Adrenal gland (tissue), 9 donors: ENCODE measurements at regions not wholly inside any gene's neighbourhood (a gene's known extent, or its start where the extent isn't known, plus 50 kb on each side); places are given as distances from the start of the nearest gene placed in this dataset.
"Not testable (repeated sequence)": the region's sequence is repeated elsewhere in the genome, so short reads cannot be mapped to it uniquely, and the experiment has no call there.

ENCODE experiments used
- DNase-seq, 7 donors: peaks; one replicate each; pipeline ENCODE4 v3.0.0-alpha.2; 2019 to 2020
- H3K27ac ChIP-seq, 5 donors: fragments of 200-600 bp; sonication (generic) in 4 of 5; 1 replicate in 3 of 5; 2 replicates in 2 of 5; pipeline versions ENCODE4 v1.5.1 to v1.8.0; 2016 to 2020; ENCODE audit warnings: mild to moderate bottlenecking in 1 of 5
- H3K27me3 ChIP-seq: fragments of 200-600 bp; 2 replicates; pipeline ENCODE4 v1.8.0; 2021
- H3K36me3 ChIP-seq, 2 donors: fragments of 200-600 bp; replicated peaks in 1 of 2; 1 replicate in 1 of 2; 2 replicates in 1 of 2; pipeline versions ENCODE4 v1.5.1 to v1.8.0; 2018 to 2022
- H3K4me1 ChIP-seq, 2 donors: fragments of 200-600 bp; replicated peaks in 1 of 2; 1 replicate in 1 of 2; 2 replicates in 1 of 2; pipeline versions ENCODE4 v1.5.1 to v1.8.0; 2018 to 2021
- H3K4me3 ChIP-seq, 4 donors: fragments of 200-600 bp; sonication (generic) in 3 of 4; one replicate each; pipeline ENCODE4 v1.5.1; 2016 to 2018
- H3K9me3 ChIP-seq, 3 donors: fragments of 200-600 bp; sonication (generic) in 1 of 3; replicated peaks in 1 of 3; 1 replicate in 2 of 3; 2 replicates in 1 of 3; pipeline versions ENCODE4 v1.5.1 to v1.8.0; 2016 to 2021
- CTCF ChIP-seq, 6 experiments: fragments of 450-650 bp in 4 of 6; fragments of 200-600 bp in 2 of 6; sonication (generic) in 1 of 6; IDR thresholded peaks; 1 replicate in 5 of 6; 2 replicates in 1 of 6; pipeline versions ENCODE4 v1.5.1 to v1.8.0; 2016 to 2021; ENCODE audit warnings: antibody characterized with exemption in 6 of 6, mild to moderate bottlenecking in 2 of 6, moderate library complexity in 1 of 6
- POLR2A ChIP-seq, 2 donors: fragments of 450-650 bp; IDR thresholded peaks; one replicate each; pipeline ENCODE4 v1.6.1; 2017; ENCODE audit warnings: antibody characterized with exemption in 2 of 2, mild to moderate bottlenecking in 2 of 2, moderate library complexity in 1 of 2
- WGBS, 4 donors: extraction: QIAGEN DNeasy Blood & Tissue Kit in 2 of 4; methylation state at CpG; one replicate each; pipeline versions ENCODE4 v1.1.5 to v1.1.7; 2013 to 2017; 5-methylcytosine and 5-hydroxymethylcytosine counted together
- intact Hi-C, 2 donors: fragments of 100-400 bp; cut with DNase I; formaldehyde crosslinking; loops; one replicate each; pipeline versions ENCODE4 v1.14.1 to v1.15.0; 2022 to 2023
- donor health status: healthy with polysubstance abuse.
- donor health status: Bipolar disorder and iron deficiency.
- donor health status: DM: yes; HTN: yes; CAD: no.
- donor health status: DM: no; HTN: no; CAD: no.
- donor health status: DM: no; HTN: no; CAD: no.

- TF ChIP-seq CTCF (IDR thresholded peaks at IDR 0.05) (no peak), POLR2A (IDR thresholded peaks at IDR 0.05) (no peak)
- intact Hi-C loops, result no loop called here
Observed at GRCh38 chr14:28999656-29000055, 233.1 kb downstream of the FOXG1 start.

GRCh38 chr14:29005647-29006046 is 239.1 kb downstream of the FOXG1 start:
- Histone ChIP-seq H3K36me3 (no peaks in the 10 kb centered on the region), H3K27ac (no peak overlapping the region), H3K9me3 (no peaks in the 10 kb centered on the region), H3K4me3 (no peak overlapping the region), H3K27me3 (no peaks in the 10 kb centered on the region), H3K4me1 (no peaks in the 10 kb centered on the region)
- no peak for DNase-seq
- 77 to 81% (median 81%) methylated on average over 4 of the region's 4 CpGs for WGBS, 4 donors
- intact Hi-C loops, result no loop called here
- TF ChIP-seq CTCF (IDR thresholded peaks at IDR 0.05) (no peak), POLR2A (IDR thresholded peaks at IDR 0.05) (no peak)

More at GRCh38 chr14:28999656-29000055, 233.1 kb downstream of the FOXG1 start:
- no peak for DNase-seq
- Histone ChIP-seq H3K36me3 (no peaks in the 10 kb centered on the region), H3K9me3 (no peaks in the 10 kb centered on the region), H3K4me3 (no peak overlapping the region), H3K27ac (no peak overlapping the region), H3K27me3 (no peaks in the 10 kb centered on the region), H3K4me1 (no peaks in the 10 kb centered on the region)
- WGBS, 4 donors, result 59 to 70% (median 69%) methylated on average over 1 of the region's 1 CpG

- 40 to 51% (median 43%) methylated on average over 2 of the region's 2 CpGs for WGBS, 4 donors
- Histone ChIP-seq H3K36me3 (no peaks in the 10 kb centered on the region), H3K27me3 (no peaks in the 10 kb centered on the region), H3K4me1 (no peaks in the 10 kb centered on the region), H3K9me3 (no peaks in the 10 kb centered on the region), H3K27ac (no peak overlapping the region), H3K4me3 (no peak overlapping the region)
- TF ChIP-seq POLR2A (IDR thresholded peaks at IDR 0.05) (no peak), CTCF (IDR thresholded peaks at IDR 0.05) (no peak)
- DNase-seq, result no peak
- intact Hi-C loops, result no loop called here
Observed at GRCh38 chr14:29007990-29008389, 241.4 kb downstream of the FOXG1 start.

DNA sequence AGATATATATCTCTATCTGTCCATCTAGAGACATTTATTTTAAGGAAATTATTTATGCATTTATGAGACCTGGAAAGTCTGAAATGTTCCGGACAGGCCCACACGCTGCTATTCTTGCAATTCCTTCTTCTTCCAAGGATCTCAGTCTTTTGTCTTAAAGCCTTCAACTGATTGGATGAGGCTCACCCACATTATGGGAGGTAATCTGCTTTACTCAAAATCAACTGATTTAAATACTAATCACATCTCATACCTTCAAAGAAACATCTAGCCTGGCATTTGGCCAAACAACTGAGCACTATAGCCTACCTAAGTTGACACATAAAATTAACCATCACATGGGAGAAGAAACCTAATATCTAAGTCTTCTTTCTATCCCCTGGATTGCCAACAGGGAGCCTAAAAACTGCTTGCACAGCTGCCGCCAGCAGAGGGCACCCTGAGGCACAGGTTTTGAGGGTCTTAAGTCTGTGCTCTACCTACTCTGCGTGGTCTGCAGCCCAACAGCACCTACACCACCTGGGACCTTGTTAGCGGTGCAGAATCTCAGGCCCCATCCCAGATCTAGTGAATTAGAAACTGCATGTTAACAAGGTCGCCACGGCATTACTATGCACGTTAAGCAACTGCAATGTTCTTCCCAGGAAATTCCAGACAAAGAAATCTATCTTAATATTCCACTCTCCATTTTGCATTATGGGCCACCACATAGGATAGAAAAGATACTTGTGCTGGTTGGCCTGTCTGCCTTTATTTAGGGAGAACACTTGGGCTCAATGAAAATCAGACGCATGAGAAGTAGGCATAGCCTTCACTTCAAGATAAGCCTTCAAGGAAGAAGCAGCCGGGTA is 249.7 kb downstream of the FOXG1 start:
- WGBS, 4 donors, result 28 to 37% (median 32%) methylated on average over 6 to 10 of the region's 10 CpGs
- H3K4me3 ChIP-seq, result no peak overlapping the region
- no peaks in the 10 kb centered on the region for H3K27me3 ChIP-seq
- H3K4me1 ChIP-seq, result no peaks in the 10 kb centered on the region
- intact Hi-C loops, result no loop called here
- peak in 3 of 7 donors; percentile 16 to 25 (median 18) for DNase-seq
- TF ChIP-seq CTCF (IDR thresholded peaks at IDR 0.05), result peak in 5 of 6 experiments; percentile 13 to 51 (median 42)
- no peak for TF ChIP-seq POLR2A (IDR thresholded peaks at IDR 0.05)
- H3K27ac ChIP-seq, result no peak overlapping the region
- H3K36me3 ChIP-seq, result no peaks in the 10 kb centered on the region
- H3K9me3 ChIP-seq, result no peaks in the 10 kb centered on the region

DNA sequence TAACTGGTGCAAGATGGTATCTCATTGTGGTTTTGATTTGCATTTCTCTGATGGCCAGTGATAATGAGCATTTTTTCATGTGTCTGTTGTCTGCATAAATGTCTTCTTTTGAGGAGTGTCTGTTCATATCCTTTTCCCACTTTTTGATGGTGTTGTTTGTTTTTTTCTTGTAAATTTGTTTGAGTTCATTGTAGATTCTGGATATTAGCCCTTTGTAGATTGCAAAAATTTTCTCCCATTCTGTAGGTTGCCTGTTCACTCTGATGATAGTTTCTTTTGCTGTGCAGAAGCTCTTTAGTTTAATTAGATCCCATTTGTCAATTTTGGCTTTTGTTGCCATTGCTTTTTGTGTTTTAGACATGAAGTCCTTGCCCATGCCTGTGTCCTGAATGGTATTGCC is 256.9 kb downstream of the FOXG1 start:
- H3K4me3 ChIP-seq, H3K36me3 ChIP-seq, H3K4me1 ChIP-seq, DNase-seq, H3K27me3 ChIP-seq, H3K9me3 ChIP-seq, intact Hi-C loops, H3K27ac ChIP-seq: not testable (repeated sequence)

GRCh38 chr14:29027441-29027840 is 260.9 kb downstream of the FOXG1 start:
- H3K4me1 ChIP-seq, H3K27ac ChIP-seq, H3K27me3 ChIP-seq, H3K4me3 ChIP-seq, DNase-seq, H3K36me3 ChIP-seq, intact Hi-C loops, H3K9me3 ChIP-seq: not testable (repeated sequence)
- WGBS, 4 donors, result 59 to 78% (median 68%) methylated on average over 3 of the region's 3 CpGs

- H3K4me1 ChIP-seq, H3K27ac ChIP-seq, H3K4me3 ChIP-seq, H3K9me3 ChIP-seq, intact Hi-C loops, H3K27me3 ChIP-seq, DNase-seq, H3K36me3 ChIP-seq: not testable (repeated sequence)
- WGBS, 4 donors, result 64 to 73% (median 69%) methylated on average over 2 of the region's 2 CpGs
Observed at GRCh38 chr14:29027941-29028705, 261.5 kb downstream of the FOXG1 start.
